GM23248 (cell line): ENCODE measurements at regions not wholly inside any gene's neighbourhood (a gene's known extent, or its start where the extent isn't known, plus 50 kb on each side); places are given as distances from the start of the nearest gene placed in this dataset.

Source experiments
- EZH2 ChIP-seq: fragments of 200-600 bp; sonication (generic); IDR thresholded peaks from 2 replicates; pipeline ENCODE4 v1.6.1; 2018; ENCODE audit warnings: antibody characterized with exemption, mild to moderate bottlenecking; ENCODE audit not compliant: insufficient read depth, poor library complexity, severe bottlenecking
- EZH2phosphoT487 ChIP-seq: fragments of 200-600 bp; sonication (generic); IDR thresholded peaks from 2 replicates; pipeline ENCODE4 v1.6.1; 2018; ENCODE audit warnings: antibody characterized with exemption, moderate library complexity, mild to moderate bottlenecking, low read depth; ENCODE audit not compliant: insufficient read depth

GRCh38 chr14:103198131-103199105 is 75.2 kb downstream of the TNFAIP2 start:
- TF ChIP-seq EZH2phosphoT487 (no peak), EZH2 (no peak)
